ENCODE measurements at regions not wholly inside any gene's neighbourhood (a gene's known extent, or its start where the extent isn't known, plus 50 kb on each side); places are given as distances from the start of the nearest gene placed in this dataset.

- Histone ChIP-seq H3K9me2 (no peaks in the 10 kb centered on the region), H2AFZ (ENCODE audit: low read depth) (no peak overlapping the region), H3K4me3 (ENCODE audit: low read depth in 2 of 2, low read length in 1 of 2) (no peak overlapping the region), H3K79me2 (ENCODE audit: insufficient read depth) (no peaks in the 10 kb centered on the region), H3K27me3 (ENCODE audit: insufficient read depth) (no peaks in the 10 kb centered on the region), H3K4me1 (ENCODE audit: control insufficient read depth in 1 of 2, insufficient read depth in 2 of 2, low read depth in 1 of 2, low read length in 1 of 2) (no peaks in the 10 kb centered on the region; a peak in 1 of 4 replicates), H3F3A (replicated peaks; ENCODE audit: insufficient read depth) (no peaks in the 10 kb centered on the region), H4K20me1 (ENCODE audit: insufficient read depth) (no peaks in the 10 kb centered on the region), H3K9me3 (no peaks in the 10 kb centered on the region), H3K36me3 (replicated peaks in 1 of 2; ENCODE audit: control insufficient read depth in 1 of 2, insufficient read depth in 2 of 2, low read length in 1 of 2) (no peaks in the 10 kb centered on the region), H3K27ac (ENCODE audit: low read depth in 2 of 2, low read length in 1 of 2) (no peak overlapping the region), H3K4me2 (no peak overlapping the region), H3K9ac (no peak overlapping the region)
- DNase-seq: no peak
- WGBS (ENCODE audit: low lambda C conversion rate): 45% methylated on average over 5 of the region's 5 CpGs
- ChIA-PET CTCF (no interaction called here), POLR2A (no interaction called here)
- TF ChIP-seq RAD21 (IDR thresholded peaks at IDR 0.05; ENCODE audit: low read length): no peak
Observed at GRCh38 chr10:129335942-129336341, 131.1 kb upstream of the MGMT start.

GRCh38 chr10:129339191-129339590 lies 127.8 kb upstream of the MGMT start:
- no peak overlapping the region for H3K27ac ChIP-seq (ENCODE audit: low read depth in 2 of 2, low read length in 1 of 2)
- H3K4me2 ChIP-seq: no peak overlapping the region
- H3K27me3 ChIP-seq (ENCODE audit: insufficient read depth): no peaks in the 10 kb centered on the region
- ChIA-PET POLR2A (no interaction called here), CTCF (no interaction called here)
- H4K20me1 ChIP-seq (ENCODE audit: insufficient read depth): no peaks in the 10 kb centered on the region
- no peaks in the 10 kb centered on the region for H3F3A ChIP-seq (replicated peaks; ENCODE audit: insufficient read depth)
- no peaks in the 10 kb centered on the region for H3K36me3 ChIP-seq (replicated peaks in 1 of 2; ENCODE audit: control insufficient read depth in 1 of 2, insufficient read depth in 2 of 2, low read length in 1 of 2)
- no peaks in the 10 kb centered on the region for H3K79me2 ChIP-seq (ENCODE audit: insufficient read depth)
- no peak overlapping the region for H3K9ac ChIP-seq
- no peak overlapping the region for H2AFZ ChIP-seq (ENCODE audit: low read depth)
- no peaks in the 10 kb centered on the region for H3K9me2 ChIP-seq
- 40% methylated on average over 8 of the region's 8 CpGs for WGBS (ENCODE audit: low lambda C conversion rate)
- H3K4me1 ChIP-seq (ENCODE audit: control insufficient read depth in 1 of 2, insufficient read depth in 2 of 2, low read depth in 1 of 2, low read length in 1 of 2): no peaks in the 10 kb centered on the region
- TF ChIP-seq ELF1 (IDR thresholded peaks at IDR 0.05) (no peak), CTCF (IDR thresholded peaks at IDR 0.05) (no peak), SMC3 (IDR thresholded peaks at IDR 0.05; ENCODE audit: low read depth, low read length) (no peak), RFX5 (IDR thresholded peaks at IDR 0.05; ENCODE audit: low read length) (no peak), TAF1 (IDR thresholded peaks at IDR 0.05; ENCODE audit: borderline replicate concordance, low read depth, low read length) (no peak), EZH2phosphoT487 (IDR thresholded peaks at IDR 0.05; ENCODE audit: borderline replicate concordance, low read depth) (no peak), YY1 (IDR thresholded peaks at IDR 0.05; ENCODE audit: low read depth) (no peak), USF1 (IDR thresholded peaks at IDR 0.05; ENCODE audit: borderline replicate concordance, low read depth) (no peak), FOXM1 (IDR thresholded peaks at IDR 0.05; ENCODE audit: low read depth) (no peak), MXI1 (IDR thresholded peaks at IDR 0.05; ENCODE audit: low read depth, low read length) (no peak)
- DNase-seq: no peak
- H3K4me3 ChIP-seq (ENCODE audit: low read depth in 2 of 2, low read length in 1 of 2): no peak overlapping the region
- no peaks in the 10 kb centered on the region for H3K9me3 ChIP-seq

- H3K27ac ChIP-seq (ENCODE audit: low read depth in 2 of 2, low read length in 1 of 2): no peak overlapping the region
- H4K20me1 ChIP-seq (ENCODE audit: insufficient read depth): no peaks in the 10 kb centered on the region
- no peak overlapping the region for H3K4me2 ChIP-seq
- no peaks in the 10 kb centered on the region for H3K27me3 ChIP-seq (ENCODE audit: insufficient read depth)
- H3K79me2 ChIP-seq (ENCODE audit: insufficient read depth): no peaks in the 10 kb centered on the region
- no peak overlapping the region for H2AFZ ChIP-seq (ENCODE audit: low read depth)
- ChIA-PET CTCF (no interaction called here), POLR2A (no interaction called here)
- H3K4me3 ChIP-seq (ENCODE audit: low read depth in 2 of 2, low read length in 1 of 2): no peak overlapping the region
- H3F3A ChIP-seq (replicated peaks; ENCODE audit: insufficient read depth): no peaks in the 10 kb centered on the region
- no peaks in the 10 kb centered on the region for H3K9me2 ChIP-seq
- no peaks in the 10 kb centered on the region for H3K4me1 ChIP-seq (ENCODE audit: control insufficient read depth in 1 of 2, insufficient read depth in 2 of 2, low read depth in 1 of 2, low read length in 1 of 2)
- no peaks in the 10 kb centered on the region for H3K9me3 ChIP-seq
- WGBS (ENCODE audit: low lambda C conversion rate): 29% methylated on average over 4 of the region's 4 CpGs
- no peak for DNase-seq
- no peak for TF ChIP-seq USF2 (IDR thresholded peaks at IDR 0.05; ENCODE audit: borderline replicate concordance, low read depth, low read length)
- TF ChIP-seq MXI1 (IDR thresholded peaks at IDR 0.05; ENCODE audit: low read depth, low read length): no peak
- TF ChIP-seq PBX3 (IDR thresholded peaks at IDR 0.05): no peak
- no peak for TF ChIP-seq POLR2AphosphoS5 (IDR thresholded peaks at IDR 0.05; ENCODE audit: low read depth, low read length)
- TF ChIP-seq YY1 (IDR thresholded peaks at IDR 0.05; ENCODE audit: low read depth): no peak
- TF ChIP-seq MEF2A (IDR thresholded peaks at IDR 0.05; ENCODE audit: borderline replicate concordance, low read depth): no peak
- TF ChIP-seq NRF1 (IDR thresholded peaks at IDR 0.05; ENCODE audit: low read depth, low read length): no peak
- H3K36me3 ChIP-seq (replicated peaks in 1 of 2; ENCODE audit: control insufficient read depth in 1 of 2, insufficient read depth in 2 of 2, low read length in 1 of 2): no peaks in the 10 kb centered on the region
- H3K9ac ChIP-seq: no peak overlapping the region
Observed at GRCh38 chr10:129339841-129340240, 127.2 kb upstream of the MGMT start.
